Hepatocyte (in vitro differentiated cells): ENCODE measurements at regions not wholly inside any gene's neighbourhood (a gene's known extent, or its start where the extent isn't known, plus 50 kb on each side); places are given as distances from the start of the nearest gene placed in this dataset.

Experiments
- DNase-seq: peaks from one replicate; pipeline ENCODE4 v3.0.0-alpha.2; 2016; ENCODE audit warnings: low spot score
- H2AFZ ChIP-seq: fragments of 200-600 bp; sonication (generic); 2 replicates; pipeline ENCODE4 v1.6.0; 2016; ENCODE audit warnings: antibody characterized with exemption, mild to moderate bottlenecking
- H3K27ac ChIP-seq: fragments of 200-600 bp; sonication (generic); 2 replicates; pipeline ENCODE4 v1.5.1; 2016; ENCODE audit warnings: mild to moderate bottlenecking
- H3K27me3 ChIP-seq: fragments of 200-600 bp; sonication (generic); 2 replicates; pipeline ENCODE4 v1.6.1; 2016
- H3K36me3 ChIP-seq: fragments of 200-600 bp; sonication (generic); replicated peaks from 2 replicates; pipeline ENCODE4 v1.5.1; 2016; ENCODE audit warnings: low read depth; ENCODE audit not compliant: insufficient read depth
- H3K4me1 ChIP-seq: fragments of 200-600 bp; sonication (generic); 2 replicates; pipeline ENCODE4 v1.5.1; 2016; ENCODE audit warnings: mild to moderate bottlenecking, moderate library complexity; ENCODE audit not compliant: insufficient read depth
- H3K4me2 ChIP-seq: fragments of 200-600 bp; sonication (generic); 2 replicates; pipeline ENCODE4 v1.6.0; 2016
- H3K4me3 ChIP-seq: fragments of 200-600 bp; sonication (generic); 2 replicates; pipeline ENCODE4 v1.5.1; 2016; ENCODE audit warnings: mild to moderate bottlenecking
- H3K79me2 ChIP-seq: fragments of 200-600 bp; sonication (generic); 2 replicates; pipeline ENCODE4 v1.6.0; 2017; ENCODE audit warnings: mild to moderate bottlenecking
- H3K9me2 ChIP-seq: fragments of 200-600 bp; sonication (generic); replicated peaks from 2 replicates; pipeline ENCODE4 v1.6.0; 2017; ENCODE audit warnings: mild to moderate bottlenecking; ENCODE audit not compliant: insufficient read depth
- H3K9me3 ChIP-seq: fragments of 200-600 bp; sonication (generic); 2 replicates; pipeline ENCODE4 v1.5.1; 2016; ENCODE audit warnings: low read depth, mild to moderate bottlenecking
- H4K20me1 ChIP-seq: fragments of 200-600 bp; sonication (generic); 2 replicates; pipeline ENCODE4 v1.6.0; 2016; ENCODE audit warnings: mild to moderate bottlenecking; ENCODE audit not compliant: insufficient read depth, poor library complexity, severe bottlenecking
- CTCF ChIP-seq: fragments of 200-600 bp; sonication (generic); IDR thresholded peaks from 2 replicates; pipeline ENCODE4 v1.5.1; 2016; ENCODE audit warnings: antibody characterized with exemption, mild to moderate bottlenecking; ENCODE audit not compliant: poor library complexity
- EZH2 ChIP-seq: fragments of 200-600 bp; sonication (generic); IDR thresholded peaks from 2 replicates; pipeline ENCODE4 v1.6.1; 2016; ENCODE audit warnings: antibody characterized with exemption, mild to moderate bottlenecking, borderline replicate concordance
- EZH2phosphoT487 ChIP-seq: fragments of 200-600 bp; sonication (generic); IDR thresholded peaks from one replicate; pipeline ENCODE4 v1.6.1; 2018; ENCODE audit warnings: antibody characterized with exemption, mild to moderate bottlenecking, low read depth, moderate library complexity; ENCODE audit not compliant: unreplicated experiment, severe bottlenecking
- WGBS: methylation state at CpG from one replicate; pipeline ENCODE4 v1.1.6; 2016; ENCODE audit warnings: low lambda C conversion rate; ENCODE audit errors: missing lambda C conversion rate; 5-methylcytosine and 5-hydroxymethylcytosine counted together

- Histone ChIP-seq H3K9me2 (no peaks in the 10 kb centered on the region), H2AFZ (no peak overlapping the region), H3K9me3 (no peaks in the 10 kb centered on the region), H3K27ac (no peak overlapping the region), H3K4me1 (no peaks in the 10 kb centered on the region), H3K4me2 (no peak overlapping the region), H3K79me2 (no peaks in the 10 kb centered on the region), H3K27me3 (no peaks in the 10 kb centered on the region), H4K20me1 (no peaks in the 10 kb centered on the region), H3K4me3 (no peak overlapping the region), H3K36me3 (no peaks in the 10 kb centered on the region)
- TF ChIP-seq EZH2phosphoT487 (no peak), CTCF (no peak), EZH2 (no peak)
- no peak for DNase-seq
Observed at GRCh38 chr1:88499671-88500070, 184.4 kb upstream of the PKN2 start.

GRCh38 chr1:88502886-88503285 is 181.2 kb upstream of the PKN2 start:
- no peaks in the 10 kb centered on the region for H3K4me1 ChIP-seq
- DNase-seq: no peak
- no peak overlapping the region for H3K4me3 ChIP-seq
- TF ChIP-seq CTCF: no peak
- TF ChIP-seq EZH2: no peak
- TF ChIP-seq EZH2phosphoT487: no peak
- WGBS: 89% methylated on average over 2 of the region's 2 CpGs
- no peak overlapping the region for H2AFZ ChIP-seq
- no peaks in the 10 kb centered on the region for H3K9me3 ChIP-seq
- H3K27me3 ChIP-seq: no peaks in the 10 kb centered on the region
- H3K9me2 ChIP-seq: no peaks in the 10 kb centered on the region
- H3K4me2 ChIP-seq: no peak overlapping the region
- H3K79me2 ChIP-seq: no peaks in the 10 kb centered on the region
- no peak overlapping the region for H3K27ac ChIP-seq
- no peaks in the 10 kb centered on the region for H3K36me3 ChIP-seq
- H4K20me1 ChIP-seq: no peaks in the 10 kb centered on the region

GRCh38 chr1:88503646-88504045 is 180.4 kb upstream of the PKN2 start:
- H3K4me1 ChIP-seq: no peaks in the 10 kb centered on the region
- no peak for TF ChIP-seq EZH2phosphoT487
- TF ChIP-seq CTCF: no peak
- TF ChIP-seq EZH2: no peak

GRCh38 chr1:88504601-88505000 is 179.5 kb upstream of the PKN2 start:
- WGBS: 79% methylated on average over 1 of the region's 1 CpG

More at GRCh38 chr1:88503646-88504045, 180.4 kb upstream of the PKN2 start:
- Histone ChIP-seq H3K4me2 (no peak overlapping the region), H3K27me3 (no peaks in the 10 kb centered on the region), H4K20me1 (no peaks in the 10 kb centered on the region), H3K4me3 (no peak overlapping the region), H3K9me2 (no peaks in the 10 kb centered on the region), H3K36me3 (no peaks in the 10 kb centered on the region), H3K9me3 (no peaks in the 10 kb centered on the region), H2AFZ (no peak overlapping the region), H3K79me2 (no peaks in the 10 kb centered on the region), H3K27ac (no peak overlapping the region)
- no peak for DNase-seq

More at GRCh38 chr1:88504601-88505000, 179.5 kb upstream of the PKN2 start:
- Histone ChIP-seq H3K27me3 (no peaks in the 10 kb centered on the region), H3K9me2 (no peaks in the 10 kb centered on the region), H3K9me3 (no peaks in the 10 kb centered on the region), H2AFZ (no peak overlapping the region), H3K4me1 (no peaks in the 10 kb centered on the region), H3K27ac (no peak overlapping the region), H3K36me3 (no peaks in the 10 kb centered on the region), H4K20me1 (no peaks in the 10 kb centered on the region), H3K79me2 (no peaks in the 10 kb centered on the region), H3K4me2 (no peak overlapping the region), H3K4me3 (no peak overlapping the region)
- TF ChIP-seq EZH2phosphoT487: no peak
- no peak for TF ChIP-seq EZH2
- TF ChIP-seq CTCF: no peak
- no peak for DNase-seq
